Sigmoid colon (tissue), 6 donors: ENCODE measurements at regions not wholly inside any gene's neighbourhood (a gene's known extent, or its start where the extent isn't known, plus 50 kb on each side); places are given as distances from the start of the nearest gene placed in this dataset.

Experiments
- DNase-seq: peaks from one replicate; pipeline ENCODE4 v3.0.0-alpha.2; 2019
- H3K27ac ChIP-seq, 4 donors: fragments of 200-600 bp; sonication (generic); one replicate each; pipeline ENCODE4 v1.5.1; 2016 to 2019; ENCODE audit warnings: mild to moderate bottlenecking in 1 of 4
- H3K27me3 ChIP-seq, 3 donors: fragments of 200-600 bp; sonication (generic); one replicate each; pipeline ENCODE4 v1.5.1; 2019; ENCODE audit warnings: mild to moderate bottlenecking in 1 of 3
- H3K36me3 ChIP-seq, 4 donors: fragments of 200-600 bp; sonication (generic); one replicate each; pipeline ENCODE4 v1.5.1; 2016 to 2019
- H3K4me1 ChIP-seq, 4 donors: fragments of 200-600 bp; sonication (generic); one replicate each; pipeline ENCODE4 v1.5.1; 2017 to 2019
- H3K4me3 ChIP-seq, 4 donors: fragments of 200-600 bp; sonication (generic); one replicate each; pipeline ENCODE4 v1.5.1; 2017 to 2019; ENCODE audit warnings: mild to moderate bottlenecking in 2 of 4, moderate library complexity in 1 of 4
- H3K9me3 ChIP-seq, 4 donors: fragments of 200-600 bp in 3 of 4; sonication (generic) in 3 of 4; one replicate each; pipeline versions ENCODE4 v1.5.1 to v1.6.1; 2013 to 2019
- EP300 ChIP-seq, 4 donors: sonication (generic); formaldehyde crosslinking; IDR thresholded peaks; one replicate each; pipeline ENCODE4 v1.6.1; 2017; ENCODE audit warnings: antibody characterized with exemption in 4 of 4
- POLR2A ChIP-seq, 2 donors: fragments of 450-650 bp; IDR thresholded peaks; one replicate each; pipeline ENCODE4 v1.6.1; 2016; ENCODE audit warnings: antibody characterized with exemption in 2 of 2, mild to moderate bottlenecking in 2 of 2, moderate library complexity in 2 of 2
- POLR2AphosphoS5 ChIP-seq, 4 donors: sonication (generic); formaldehyde crosslinking; IDR thresholded peaks; one replicate each; pipeline ENCODE4 v1.6.1; 2017; ENCODE audit warnings: antibody characterized with exemption in 4 of 4
- WGBS, 2 donors: extraction: QIAGEN DNeasy Blood & Tissue Kit; methylation state at CpG; one replicate each; pipeline ENCODE4 v1.1.7; 2013; 5-methylcytosine and 5-hydroxymethylcytosine counted together
- intact Hi-C: fragments of 100-400 bp; cut with DNase I; formaldehyde crosslinking; loops from one replicate; pipeline ENCODE4 v1.15.1; 2023
- TF ChIP-seq, protein P1 (sequence below), 4 experiments: fragments of 450-650 bp in 3 of 4; fragments of 200-600 bp in 1 of 4; IDR thresholded peaks; one replicate each; pipeline ENCODE4 v1.5.1; 2016 to 2019; ENCODE audit warnings: antibody characterized with exemption in 4 of 4, mild to moderate bottlenecking in 3 of 4, moderate library complexity in 2 of 4
- donor health status: healthy with polysubstance abuse.
- donor health status: healthy.

DNA sequence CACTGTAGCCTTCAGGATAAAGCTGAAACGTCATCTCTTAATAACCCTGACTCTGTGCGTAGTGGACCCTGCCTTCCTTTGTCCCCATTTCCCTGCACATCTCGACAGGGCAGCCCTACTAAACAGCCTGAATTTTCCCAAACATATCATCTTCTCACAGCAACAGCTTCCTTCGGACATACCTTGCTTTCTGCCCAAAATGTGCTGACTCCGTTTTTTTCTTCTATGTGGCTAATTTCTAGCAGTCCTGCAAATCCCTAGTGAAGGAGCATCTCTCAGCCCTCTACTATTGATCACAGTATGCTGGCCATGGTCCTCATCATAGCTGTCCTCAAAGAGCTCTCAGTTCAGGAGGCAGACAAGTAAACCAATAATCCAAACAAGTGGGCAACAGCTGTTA lies 53.1 kb upstream of the PCED1B start:
- no peaks in the 10 kb centered on the region for H3K36me3 ChIP-seq
- intact Hi-C loops, result no loop called here
- H3K4me1 ChIP-seq, result no peaks in the 10 kb centered on the region
- no peaks in the 10 kb centered on the region for H3K9me3 ChIP-seq
- TF ChIP-seq POLR2AphosphoS5 (IDR thresholded peaks at IDR 0.05) (no peak), POLR2A (IDR thresholded peaks at IDR 0.05) (no peak), EP300 (IDR thresholded peaks at IDR 0.05) (no peak)
- TF ChIP-seq, protein P1, sequence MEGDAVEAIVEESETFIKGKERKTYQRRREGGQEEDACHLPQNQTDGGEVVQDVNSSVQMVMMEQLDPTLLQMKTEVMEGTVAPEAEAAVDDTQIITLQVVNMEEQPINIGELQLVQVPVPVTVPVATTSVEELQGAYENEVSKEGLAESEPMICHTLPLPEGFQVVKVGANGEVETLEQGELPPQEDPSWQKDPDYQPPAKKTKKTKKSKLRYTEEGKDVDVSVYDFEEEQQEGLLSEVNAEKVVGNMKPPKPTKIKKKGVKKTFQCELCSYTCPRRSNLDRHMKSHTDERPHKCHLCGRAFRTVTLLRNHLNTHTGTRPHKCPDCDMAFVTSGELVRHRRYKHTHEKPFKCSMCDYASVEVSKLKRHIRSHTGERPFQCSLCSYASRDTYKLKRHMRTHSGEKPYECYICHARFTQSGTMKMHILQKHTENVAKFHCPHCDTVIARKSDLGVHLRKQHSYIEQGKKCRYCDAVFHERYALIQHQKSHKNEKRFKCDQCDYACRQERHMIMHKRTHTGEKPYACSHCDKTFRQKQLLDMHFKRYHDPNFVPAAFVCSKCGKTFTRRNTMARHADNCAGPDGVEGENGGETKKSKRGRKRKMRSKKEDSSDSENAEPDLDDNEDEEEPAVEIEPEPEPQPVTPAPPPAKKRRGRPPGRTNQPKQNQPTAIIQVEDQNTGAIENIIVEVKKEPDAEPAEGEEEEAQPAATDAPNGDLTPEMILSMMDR (IDR thresholded peaks at IDR 0.05), result no peak
- no peak for DNase-seq
- H3K27me3 ChIP-seq, result no peaks in the 10 kb centered on the region
- no peak overlapping the region for H3K4me3 ChIP-seq
- no peak overlapping the region for H3K27ac ChIP-seq
- WGBS, 2 donors, result 81 to 82% methylated on average over 5 of the region's 5 CpGs
